ENCODE measurements at regions not wholly inside any gene's neighbourhood (a gene's known extent, or its start where the extent isn't known, plus 50 kb on each side); places are given as distances from the start of the nearest gene placed in this dataset.
"Not testable (repeated sequence)": the region's sequence is repeated elsewhere in the genome, so short reads cannot be mapped to it uniquely, and the experiment has no call there.

- no peaks in the 10 kb centered on the region for H3K36me3 Mint-ChIP-seq (ENCODE audit: low read depth)
- ChIA-PET POLR2A (no interaction called here), CTCF (no interaction called here)
- no peaks in the 10 kb centered on the region for H3K4me1 Mint-ChIP-seq
- DNase-seq = no peak
- no peaks in the 10 kb centered on the region for H3K9me3 Mint-ChIP-seq
- no peaks in the 10 kb centered on the region for H3K27me3 Mint-ChIP-seq
- H3K4me3 Mint-ChIP-seq = no peak overlapping the region
- no peak overlapping the region for H3K27ac Mint-ChIP-seq
Measured at GRCh38 chr19:32053861-32054260, 291.5 kb upstream of the ZNF507 start.

DNA sequence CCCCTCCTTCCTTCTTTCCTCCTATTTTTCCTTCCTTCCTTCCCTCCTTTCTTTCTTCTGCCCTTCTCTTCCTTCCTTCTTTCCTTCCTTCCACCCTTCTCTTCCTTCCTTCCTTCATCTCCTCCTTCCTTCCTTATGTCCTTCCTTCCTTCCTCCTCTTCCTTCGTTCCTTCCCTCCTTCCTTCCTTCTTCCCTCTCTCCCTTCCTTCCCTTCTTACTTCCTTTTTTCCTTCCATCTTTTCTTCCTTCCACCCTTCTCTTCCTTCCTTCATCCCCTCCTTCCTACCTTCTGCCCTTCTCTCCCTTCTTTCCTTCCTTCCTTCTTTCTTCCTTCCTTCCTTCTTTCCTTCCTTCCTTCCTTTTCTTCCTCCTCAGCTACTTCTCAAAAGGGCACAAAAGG lies 287.3 kb upstream of the ZNF507 start:
- H3K4me3 Mint-ChIP-seq = no peak overlapping the region
- CTCF ChIA-PET = no interaction called here
- POLR2A ChIA-PET = no interaction called here
- H3K9me3 Mint-ChIP-seq = no peaks in the 10 kb centered on the region
- H3K36me3 Mint-ChIP-seq (ENCODE audit: low read depth) = no peaks in the 10 kb centered on the region
- DNase-seq = no peak
- no peaks in the 10 kb centered on the region for H3K27me3 Mint-ChIP-seq
- H3K4me1 Mint-ChIP-seq = no peaks in the 10 kb centered on the region
- no peak overlapping the region for H3K27ac Mint-ChIP-seq

DNA sequence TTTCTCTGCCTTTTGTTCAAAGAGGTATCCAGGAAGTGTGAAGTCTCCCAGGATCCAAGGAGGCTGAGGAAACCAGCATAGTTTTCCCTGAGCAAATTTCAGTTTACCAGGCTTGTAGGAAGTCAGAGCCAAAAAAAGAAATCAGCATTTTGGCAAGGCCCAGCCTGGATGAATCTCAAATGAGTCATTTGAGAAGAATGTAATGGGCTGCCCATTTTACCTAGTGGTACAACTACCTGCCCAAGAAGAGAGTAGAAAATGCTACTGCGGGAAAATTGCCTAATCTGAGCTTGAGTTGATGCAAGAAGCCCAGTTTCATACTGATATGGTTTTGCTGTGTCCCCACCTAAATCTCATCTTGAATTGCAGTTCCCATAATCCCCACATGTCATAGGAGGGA lies 284.1 kb upstream of the ZNF507 start:
- H3K4me3 Mint-ChIP-seq = no peak overlapping the region
- POLR2A ChIA-PET = no interaction called here
- no peak for DNase-seq
- H3K9me3 Mint-ChIP-seq = no peaks in the 10 kb centered on the region
- no peaks in the 10 kb centered on the region for H3K4me1 Mint-ChIP-seq
- no peaks in the 10 kb centered on the region for H3K36me3 Mint-ChIP-seq (ENCODE audit: low read depth)
- no peak overlapping the region for H3K27ac Mint-ChIP-seq
- CTCF ChIA-PET = no interaction called here
- no peaks in the 10 kb centered on the region for H3K27me3 Mint-ChIP-seq

- Mint-ChIP-seq H3K27me3 (no peaks in the 10 kb centered on the region), H3K27ac (no peak overlapping the region), H3K4me1 (no peaks in the 10 kb centered on the region), H3K9me3 (no peaks in the 10 kb centered on the region), H3K4me3 (no peak overlapping the region), H3K36me3 (ENCODE audit: low read depth) (no peaks in the 10 kb centered on the region)
- DNase-seq = no peak
- POLR2A ChIA-PET = no interaction called here
- CTCF ChIA-PET = interaction anchor here (0.6 kb wide), 1 partner anchor 9 kb away, joined by 3 read pairs; no protein-coding TSS in a partner anchor
Measured at GRCh38 chr19:32063601-32064000, 281.8 kb upstream of the ZNF507 start.

DNA sequence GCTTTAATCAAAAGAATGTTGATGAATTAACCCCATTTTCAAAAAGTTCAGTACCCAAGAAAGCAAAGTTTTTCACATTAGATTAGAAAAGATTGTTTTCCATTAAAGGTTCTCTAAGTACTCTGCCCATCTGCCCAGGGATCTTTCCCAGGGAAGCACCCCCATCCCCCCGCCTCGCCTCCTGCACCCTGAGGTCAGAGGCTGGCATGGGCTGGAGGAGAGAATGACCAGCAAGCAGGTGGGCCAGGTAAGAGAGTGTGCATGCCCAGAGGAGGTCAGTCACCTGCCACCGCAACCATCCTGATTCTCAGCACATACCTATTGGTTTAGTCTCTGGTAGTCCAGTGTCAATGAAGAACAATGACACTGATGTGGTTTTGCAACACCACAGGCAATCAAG lies 279.4 kb upstream of the ZNF507 start:
- no peaks in the 10 kb centered on the region for H3K9me3 Mint-ChIP-seq
- no peaks in the 10 kb centered on the region for H3K27me3 Mint-ChIP-seq
- no peaks in the 10 kb centered on the region for H3K4me1 Mint-ChIP-seq
- no peak overlapping the region for H3K4me3 Mint-ChIP-seq
- ChIA-PET CTCF (no interaction called here), POLR2A (no interaction called here)
- H3K36me3 Mint-ChIP-seq (ENCODE audit: low read depth) = no peaks in the 10 kb centered on the region
- DNase-seq = no peak
- no peak overlapping the region for H3K27ac Mint-ChIP-seq

DNA sequence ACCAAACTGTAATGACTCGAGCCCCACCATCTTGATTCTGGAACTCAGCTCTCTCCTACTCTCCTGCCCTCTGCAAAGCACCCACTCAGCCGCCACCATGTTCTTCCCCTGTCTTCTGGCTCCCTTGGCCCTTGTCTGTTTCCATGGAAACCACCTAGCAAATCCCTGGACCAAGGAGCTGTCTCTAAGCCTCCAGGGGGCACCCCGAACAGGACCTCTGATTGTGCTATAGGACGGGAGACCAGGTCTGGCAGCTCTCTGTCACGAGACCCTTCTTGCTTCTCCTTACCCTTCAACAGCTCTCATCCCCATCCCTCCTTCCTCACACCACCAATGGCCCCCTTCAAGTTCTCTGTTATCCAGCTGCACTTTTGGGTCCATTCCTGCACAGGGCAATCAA lies 277.7 kb upstream of the ZNF507 start:
- H3K27ac Mint-ChIP-seq = no peak overlapping the region
- H3K36me3 Mint-ChIP-seq (ENCODE audit: low read depth) = no peaks in the 10 kb centered on the region
- no peak for DNase-seq
- H3K27me3 Mint-ChIP-seq = no peaks in the 10 kb centered on the region
- no peaks in the 10 kb centered on the region for H3K9me3 Mint-ChIP-seq
- POLR2A ChIA-PET = no interaction called here
- H3K4me3 Mint-ChIP-seq = no peak overlapping the region
- H3K4me1 Mint-ChIP-seq = no peaks in the 10 kb centered on the region
- CTCF ChIA-PET = no interaction called here

DNA sequence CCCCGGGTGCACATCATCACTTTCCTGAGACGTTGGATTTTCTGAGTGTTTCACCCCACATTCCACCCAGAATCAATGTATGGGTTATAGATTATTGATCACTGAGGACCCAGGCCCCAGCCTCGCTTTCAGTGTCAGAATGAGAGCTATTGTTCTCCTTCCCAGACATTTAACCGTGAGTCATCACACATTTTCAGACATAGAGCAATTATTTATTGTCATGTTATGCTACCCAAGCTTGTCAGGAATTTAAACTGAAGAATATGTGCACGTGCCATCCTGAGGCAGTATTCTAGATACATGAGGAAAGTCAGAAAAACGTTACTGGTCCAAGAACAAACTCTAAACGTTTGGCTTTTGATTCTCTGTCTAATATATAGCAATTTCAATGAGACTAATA lies 276.6 kb upstream of the ZNF507 start:
- no peaks in the 10 kb centered on the region for H3K27me3 Mint-ChIP-seq
- ChIA-PET POLR2A (no interaction called here), CTCF (no interaction called here)
- no peak for DNase-seq
- H3K27ac Mint-ChIP-seq = no peak overlapping the region
- no peak overlapping the region for H3K4me3 Mint-ChIP-seq
- H3K9me3 Mint-ChIP-seq = no peaks in the 10 kb centered on the region
- H3K36me3 Mint-ChIP-seq (ENCODE audit: low read depth) = no peaks in the 10 kb centered on the region
- H3K4me1 Mint-ChIP-seq = no peaks in the 10 kb centered on the region

DNA sequence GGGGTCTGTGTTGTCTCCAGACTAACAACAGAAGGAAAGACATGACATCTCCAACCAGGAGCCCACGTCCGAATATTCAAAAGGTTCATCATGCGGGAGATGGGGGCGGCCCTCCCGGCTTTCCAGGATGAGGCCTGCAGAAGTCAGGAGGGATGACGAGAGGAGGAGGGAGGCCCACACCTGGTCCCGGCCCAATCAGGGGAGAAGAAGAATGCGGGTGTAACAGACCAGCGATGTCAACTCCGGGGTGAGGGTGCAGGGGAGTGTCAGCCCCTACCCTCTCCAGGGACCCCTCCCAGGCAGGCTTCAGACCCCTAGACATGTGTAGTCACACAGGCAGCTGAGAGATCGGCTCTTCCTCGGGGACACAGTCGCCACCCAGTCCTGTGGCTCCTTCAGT lies 275.3 kb upstream of the ZNF507 start:
- no peak overlapping the region for H3K27ac Mint-ChIP-seq
- H3K4me1 Mint-ChIP-seq = no peaks in the 10 kb centered on the region
- ChIA-PET POLR2A (no interaction called here), CTCF (no interaction called here)
- no peak for DNase-seq
- no peak overlapping the region for H3K4me3 Mint-ChIP-seq
- H3K36me3 Mint-ChIP-seq (ENCODE audit: low read depth) = no peaks in the 10 kb centered on the region
- H3K27me3 Mint-ChIP-seq = no peaks in the 10 kb centered on the region
- no peaks in the 10 kb centered on the region for H3K9me3 Mint-ChIP-seq

DNA sequence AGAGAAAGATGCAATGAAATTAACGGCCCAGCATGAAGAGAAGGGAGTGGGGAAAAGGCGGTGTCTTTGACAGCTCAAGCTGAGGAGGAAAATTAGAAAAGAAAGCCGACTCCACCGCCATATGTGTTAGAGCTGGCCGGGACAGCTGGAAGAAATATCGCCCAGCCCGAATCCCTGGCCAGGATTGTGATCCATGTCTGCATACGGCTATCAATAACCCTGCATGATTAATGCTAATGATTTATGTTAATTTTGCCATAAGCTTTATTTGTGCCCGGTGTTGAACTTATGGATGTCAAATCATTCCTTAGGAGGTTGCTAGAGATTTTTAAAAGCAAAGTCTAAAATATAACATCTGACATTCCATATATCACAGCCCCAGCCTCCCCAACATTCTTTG lies 263.4 kb upstream of the ZNF507 start:
- Mint-ChIP-seq H3K4me3 (no peak overlapping the region), H3K27me3 (no peaks in the 10 kb centered on the region), H3K4me1 (no peaks in the 10 kb centered on the region), H3K27ac (no peak overlapping the region), H3K36me3 (ENCODE audit: low read depth) (no peaks in the 10 kb centered on the region), H3K9me3 (peaks cover 4% of the 10 kb centered on the region)
- POLR2A ChIA-PET = no interaction called here
- DNase-seq = no peak
- CTCF ChIA-PET = no interaction called here

GRCh38 chr19:32084756-32085363 lies 260.6 kb upstream of the ZNF507 start:
- H3K4me1 Mint-ChIP-seq; POLR2A ChIA-PET; CTCF ChIA-PET; H3K9me3 Mint-ChIP-seq; H3K27ac Mint-ChIP-seq; H3K36me3 Mint-ChIP-seq (ENCODE audit: low read depth); DNase-seq; H3K27me3 Mint-ChIP-seq; H3K4me3 Mint-ChIP-seq: not testable (repeated sequence)

- Mint-ChIP-seq H3K27ac (no peak overlapping the region), H3K9me3 (no peaks in the 10 kb centered on the region), H3K36me3 (ENCODE audit: low read depth) (no peaks in the 10 kb centered on the region), H3K4me1 (no peaks in the 10 kb centered on the region), H3K27me3 (no peaks in the 10 kb centered on the region), H3K4me3 (no peak overlapping the region)
- CTCF ChIA-PET = interaction anchor here (1.2 kb wide), 1 partner anchor 14 kb away, joined by 6 read pairs; no protein-coding TSS in a partner anchor
- POLR2A ChIA-PET = no interaction called here
- no peak for DNase-seq
Measured at GRCh38 chr19:32091241-32091640, 254.2 kb upstream of the ZNF507 start.

- no peak overlapping the region for H3K27ac Mint-ChIP-seq
- ChIA-PET POLR2A (no interaction called here), CTCF (no interaction called here)
- H3K4me3 Mint-ChIP-seq = no peak overlapping the region
- H3K9me3 Mint-ChIP-seq = peaks cover 7% of the 10 kb centered on the region
- DNase-seq = no peak
- no peaks in the 10 kb centered on the region for H3K27me3 Mint-ChIP-seq
- H3K4me1 Mint-ChIP-seq = no peaks in the 10 kb centered on the region
- H3K36me3 Mint-ChIP-seq (ENCODE audit: low read depth) = no peaks in the 10 kb centered on the region
Measured at GRCh38 chr19:32097011-32097410, 248.4 kb upstream of the ZNF507 start.

DNA sequence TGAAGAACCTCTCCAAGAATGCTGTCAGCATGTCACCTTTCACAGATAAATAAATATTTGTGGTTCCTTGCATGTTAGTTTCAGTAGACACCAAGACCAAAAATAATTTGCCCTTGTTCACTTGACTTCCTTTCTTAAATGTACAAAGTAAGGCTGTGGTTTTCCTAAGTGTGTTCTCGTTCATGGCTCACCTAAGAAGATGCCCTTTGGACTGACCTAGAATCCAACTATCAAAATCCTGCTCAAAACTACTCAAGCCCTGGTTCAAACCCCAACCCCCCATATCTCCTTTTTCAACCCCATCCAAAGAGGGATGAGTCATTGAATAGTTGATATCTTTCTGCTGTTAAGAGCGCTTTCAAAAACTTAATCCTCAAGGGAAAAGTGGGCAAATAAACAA lies 247.8 kb upstream of the ZNF507 start:
- ChIA-PET POLR2A (no interaction called here), CTCF (no interaction called here)
- DNase-seq = no peak
- Mint-ChIP-seq H3K27ac (no peak overlapping the region), H3K4me1 (no peaks in the 10 kb centered on the region), H3K4me3 (no peak overlapping the region), H3K9me3 (peaks cover 7% of the 10 kb centered on the region), H3K36me3 (ENCODE audit: low read depth) (no peaks in the 10 kb centered on the region), H3K27me3 (no peaks in the 10 kb centered on the region)

- CTCF ChIA-PET = no interaction called here
- Mint-ChIP-seq H3K4me3 (no peak overlapping the region), H3K27ac (no peak overlapping the region), H3K27me3 (no peaks in the 10 kb centered on the region), H3K36me3 (ENCODE audit: low read depth) (no peaks in the 10 kb centered on the region), H3K4me1 (no peaks in the 10 kb centered on the region), H3K9me3 (peaks cover 7% of the 10 kb centered on the region)
- POLR2A ChIA-PET = no interaction called here
- DNase-seq = no peak
Measured at GRCh38 chr19:32098968-32099367, 246.4 kb upstream of the ZNF507 start.

DNA sequence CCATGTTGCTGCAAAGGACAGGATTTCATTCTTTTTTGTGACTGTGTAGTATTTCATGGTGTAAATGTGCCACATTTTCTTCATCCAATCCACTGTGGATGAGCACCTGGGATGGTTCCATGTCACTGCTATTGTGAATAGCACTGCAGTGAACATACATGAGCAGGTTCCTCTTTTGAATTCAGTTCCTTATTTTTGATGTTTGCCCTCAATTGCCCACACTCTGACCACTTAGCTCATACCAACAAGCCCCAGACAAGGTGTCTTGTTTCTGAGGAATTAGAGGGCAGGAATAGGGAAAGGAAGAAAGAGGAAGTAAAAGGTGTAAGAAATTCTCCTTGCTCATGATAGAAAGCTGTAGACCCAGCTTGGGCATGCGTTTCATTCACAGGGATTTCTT lies 244.2 kb upstream of the ZNF507 start:
- POLR2A ChIA-PET = no interaction called here
- Mint-ChIP-seq H3K27me3 (peaks cover 6% of the 10 kb centered on the region), H3K4me3 (no peak overlapping the region), H3K9me3 (peaks cover 7% of the 10 kb centered on the region), H3K36me3 (ENCODE audit: low read depth) (no peaks in the 10 kb centered on the region), H3K4me1 (no peaks in the 10 kb centered on the region), H3K27ac (no peak overlapping the region)
- DNase-seq = no peak
- CTCF ChIA-PET = no interaction called here

Measured in activated CD4-positive, alpha-beta T cell treated with anti-CD3 and anti-CD28 coated beads, Interleukin-2, amount 10 ng/mL, durations not matched to agents 7 days and 5 days (primary cell).